ENCODE measurements at regions not wholly inside any gene's neighbourhood (a gene's known extent, or its start where the extent isn't known, plus 50 kb on each side); places are given as distances from the start of the nearest gene placed in this dataset.

- Mint-ChIP-seq H3K4me3 (ENCODE audit: low read depth) (no peak overlapping the region), H3K36me3 (ENCODE audit: insufficient read depth) (no peaks in the 10 kb centered on the region), H3K4me1 (ENCODE audit: low read depth) (no peaks in the 10 kb centered on the region), H3K9me3 (ENCODE audit: low read depth) (no peaks in the 10 kb centered on the region), H3K27me3 (peaks cover 36% of the 10 kb centered on the region), H3K27ac (no peak overlapping the region)
- DNase-seq (ENCODE audit: low spot score, unreplicated experiment), result no peak
- no peak for TF ChIP-seq CTCF (IDR thresholded peaks at IDR 0.05; ENCODE audit: unreplicated experiment)
Measured at GRCh38 chr2:237184192-237184918, 98.7 kb downstream of the COPS8 start.

- H3K9me3 Mint-ChIP-seq (ENCODE audit: low read depth), result no peaks in the 10 kb centered on the region
- no peak for TF ChIP-seq CTCF (IDR thresholded peaks at IDR 0.05; ENCODE audit: unreplicated experiment)
- peaks cover 36% of the 10 kb centered on the region for H3K27me3 Mint-ChIP-seq
- H3K27ac Mint-ChIP-seq, result no peak overlapping the region
- H3K4me3 Mint-ChIP-seq (ENCODE audit: low read depth), result no peak overlapping the region
- no peaks in the 10 kb centered on the region for H3K4me1 Mint-ChIP-seq (ENCODE audit: low read depth)
- DNase-seq (ENCODE audit: low spot score, unreplicated experiment), result no peak
- no peaks in the 10 kb centered on the region for H3K36me3 Mint-ChIP-seq (ENCODE audit: insufficient read depth)
Measured at GRCh38 chr2:237184919-237185552, 99.3 kb downstream of the COPS8 start.

- Mint-ChIP-seq H3K27me3 (peaks cover 35% of the 10 kb centered on the region), H3K27ac (no peak overlapping the region), H3K4me1 (ENCODE audit: low read depth) (no peaks in the 10 kb centered on the region), H3K9me3 (ENCODE audit: low read depth) (no peaks in the 10 kb centered on the region), H3K4me3 (ENCODE audit: low read depth) (no peak overlapping the region), H3K36me3 (ENCODE audit: insufficient read depth) (no peaks in the 10 kb centered on the region)
- no peak for DNase-seq (ENCODE audit: low spot score, unreplicated experiment)
- TF ChIP-seq CTCF (IDR thresholded peaks at IDR 0.05; ENCODE audit: unreplicated experiment), result no peak
Measured at GRCh38 chr2:237185553-237185925, 99.8 kb downstream of the COPS8 start.

- Mint-ChIP-seq H3K4me1 (ENCODE audit: low read depth) (no peaks in the 10 kb centered on the region), H3K4me3 (ENCODE audit: low read depth) (no peak overlapping the region), H3K9me3 (ENCODE audit: low read depth) (no peaks in the 10 kb centered on the region), H3K27ac (no peak overlapping the region), H3K36me3 (ENCODE audit: insufficient read depth) (no peaks in the 10 kb centered on the region), H3K27me3 (peaks cover 27% of the 10 kb centered on the region)
- no peak for DNase-seq (ENCODE audit: low spot score, unreplicated experiment)
- TF ChIP-seq CTCF (IDR thresholded peaks at IDR 0.05; ENCODE audit: unreplicated experiment), result no peak
Measured at GRCh38 chr2:237189799-237190198, 104.1 kb downstream of the COPS8 start.

GRCh38 chr2:237190966-237191713 is 105.5 kb downstream of the COPS8 start:
- H3K4me1 Mint-ChIP-seq (ENCODE audit: low read depth), result no peaks in the 10 kb centered on the region
- DNase-seq (ENCODE audit: low spot score, unreplicated experiment), result no peak
- no peaks in the 10 kb centered on the region for H3K9me3 Mint-ChIP-seq (ENCODE audit: low read depth)
- no peaks in the 10 kb centered on the region for H3K36me3 Mint-ChIP-seq (ENCODE audit: insufficient read depth)
- H3K27me3 Mint-ChIP-seq, result peaks cover 19% of the 10 kb centered on the region
- TF ChIP-seq CTCF (IDR thresholded peaks at IDR 0.05; ENCODE audit: unreplicated experiment), result no peak
- no peak overlapping the region for H3K4me3 Mint-ChIP-seq (ENCODE audit: low read depth)
- H3K27ac Mint-ChIP-seq, result no peak overlapping the region

Measured in progenitor cell of endocrine pancreas (in vitro differentiated cells).